Gastroesophageal sphincter (tissue), 3 donors: ENCODE measurements at regions not wholly inside any gene's neighbourhood (a gene's known extent, or its start where the extent isn't known, plus 50 kb on each side); places are given as distances from the start of the nearest gene placed in this dataset.

ENCODE experiments used
- CTCF ChIP-seq, 4 experiments: fragments of 200-600 bp in 2 of 4; fragments of 450-650 bp in 2 of 4; sonication (generic) in 1 of 4; IDR thresholded peaks; one replicate each; pipeline ENCODE4 v1.5.1; 2017 to 2019; ENCODE audit warnings: antibody characterized with exemption in 4 of 4, mild to moderate bottlenecking in 2 of 4, moderate library complexity in 2 of 4
- EP300 ChIP-seq: sonication (generic); formaldehyde crosslinking; IDR thresholded peaks from one replicate; pipeline ENCODE4 v1.6.1; 2017; ENCODE audit warnings: antibody characterized with exemption, mild to moderate bottlenecking
- POLR2A ChIP-seq, 2 donors: fragments of 450-650 bp; IDR thresholded peaks; one replicate each; pipeline ENCODE4 v1.6.1; 2017; ENCODE audit warnings: antibody characterized with exemption in 2 of 2, mild to moderate bottlenecking in 2 of 2, moderate library complexity in 1 of 2

GRCh38 chr7:33729726-33730125, 175.6 kb upstream of the BMPER start:
- TF ChIP-seq POLR2A (IDR thresholded peaks at IDR 0.05) (no peak), CTCF (IDR thresholded peaks at IDR 0.05) (no peak), EP300 (no peak)
